AG08396 (cell line): ENCODE measurements at regions not wholly inside any gene's neighbourhood (a gene's known extent, or its start where the extent isn't known, plus 50 kb on each side); places are given as distances from the start of the nearest gene placed in this dataset.

Source experiments
- DNase-seq: peaks from one replicate; pipeline ENCODE4 v3.0.0; 2012; ENCODE audit warnings: low spot score, mixed read lengths

- DNase-seq = no peak
Measured at GRCh38 chr4:59881632-59882031, 1318.5 kb upstream of the ADGRL3 start.

DNA sequence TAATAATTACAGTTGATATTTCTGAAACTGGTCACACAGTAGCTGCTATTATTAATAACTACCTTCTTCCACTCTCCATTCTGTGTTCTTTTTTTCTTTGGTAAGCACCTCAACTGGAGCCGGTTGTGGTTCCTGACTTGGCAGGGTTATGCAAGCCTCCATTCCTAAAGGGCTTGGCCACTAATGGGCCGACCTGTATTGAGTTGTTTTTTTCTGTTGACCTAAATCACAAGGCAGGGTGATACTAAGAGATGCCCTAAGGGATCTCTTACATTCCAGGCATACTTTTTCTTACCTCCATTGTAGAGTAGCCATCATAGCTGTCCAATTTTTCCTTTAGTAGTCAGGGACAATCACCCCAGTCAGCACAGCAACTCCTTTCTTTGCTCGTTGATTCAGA is 1295.8 kb upstream of the ADGRL3 start:
- no peak for DNase-seq

DNA sequence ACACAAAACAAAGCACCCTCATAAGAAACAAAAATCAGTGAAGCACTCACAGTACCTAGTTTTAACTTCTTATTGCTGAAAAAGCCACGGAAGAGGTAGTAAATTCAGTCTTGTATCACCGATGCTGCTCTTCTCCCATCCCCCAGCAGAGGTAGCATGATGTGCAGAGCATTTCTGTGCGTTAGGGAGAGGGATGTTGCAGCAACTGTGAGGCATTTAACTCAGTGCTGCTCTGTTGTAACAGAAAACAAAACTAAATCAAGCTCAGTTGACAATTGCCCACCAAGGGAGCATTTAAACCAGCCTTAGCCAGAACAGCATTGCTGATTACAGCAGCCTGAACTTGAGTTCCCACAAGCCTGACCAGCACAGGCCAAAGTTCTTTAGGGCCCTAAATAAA is 1279.7 kb upstream of the ADGRL3 start:
- DNase-seq = no peak

DNA sequence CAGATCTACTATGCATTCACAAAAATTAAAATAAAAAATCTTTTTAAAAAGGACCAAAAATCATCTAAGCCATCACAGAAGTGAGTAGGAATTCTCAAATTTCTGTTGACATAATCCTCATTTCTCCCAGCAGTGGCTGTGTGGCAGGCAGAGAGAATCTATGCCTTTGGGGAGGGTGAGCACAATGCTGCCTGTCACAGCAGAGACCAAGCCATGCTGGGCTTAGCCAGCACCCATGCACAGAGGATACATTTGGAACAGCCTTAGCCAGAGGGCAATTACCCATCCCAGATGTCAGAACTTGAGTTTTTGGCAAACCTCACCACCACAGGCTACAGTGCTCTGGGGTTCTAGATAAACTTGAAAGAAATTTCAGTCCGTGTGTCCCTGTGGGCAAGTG is 1274.8 kb upstream of the ADGRL3 start:
- DNase-seq = no peak

DNA sequence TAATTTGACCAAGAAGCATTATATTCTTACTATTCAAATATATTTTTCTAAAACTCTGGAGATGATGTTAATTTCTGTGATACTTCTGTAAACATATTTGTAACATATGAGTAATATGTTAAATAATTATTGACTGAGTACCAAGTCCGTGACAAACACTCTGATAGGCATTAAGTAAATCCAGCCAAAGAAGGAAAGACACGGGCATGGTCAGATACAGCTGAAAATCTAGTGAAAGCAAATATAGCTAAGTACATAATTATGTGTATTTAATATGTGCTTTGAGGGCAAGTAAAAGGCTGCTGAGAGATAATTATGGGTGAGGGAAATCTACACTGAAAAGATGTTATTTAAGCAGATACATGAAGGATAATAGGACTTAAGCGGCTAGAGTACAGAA is 1263.6 kb upstream of the ADGRL3 start:
- no peak for DNase-seq

- DNase-seq = no peak
Measured at GRCh38 chr4:59938166-59938565, 1262.0 kb upstream of the ADGRL3 start.

DNA sequence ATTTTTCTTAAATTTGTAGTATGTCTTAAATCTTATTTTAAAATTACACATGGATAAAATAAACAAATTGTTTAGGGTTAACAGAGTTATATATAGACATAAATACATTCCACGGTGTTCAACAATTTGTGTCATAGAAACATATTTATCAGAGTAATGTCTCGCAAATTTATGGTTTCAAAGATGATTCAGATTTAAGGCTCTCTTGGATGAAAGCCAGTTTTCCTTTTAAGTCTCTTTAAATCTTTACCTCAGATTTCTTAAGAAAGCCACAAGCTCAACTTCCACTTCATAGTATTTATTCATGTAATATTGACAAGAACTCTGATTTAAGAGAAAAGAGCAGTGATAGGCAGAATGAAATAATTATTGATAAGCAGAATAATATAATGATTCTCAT is 1254.8 kb upstream of the ADGRL3 start:
- no peak for DNase-seq

- DNase-seq = no peak
Measured at GRCh38 chr4:59945716-59946115, 1254.4 kb upstream of the ADGRL3 start.

- no peak for DNase-seq
Measured at GRCh38 chr4:59956366-59956765, 1243.8 kb upstream of the ADGRL3 start.

DNA sequence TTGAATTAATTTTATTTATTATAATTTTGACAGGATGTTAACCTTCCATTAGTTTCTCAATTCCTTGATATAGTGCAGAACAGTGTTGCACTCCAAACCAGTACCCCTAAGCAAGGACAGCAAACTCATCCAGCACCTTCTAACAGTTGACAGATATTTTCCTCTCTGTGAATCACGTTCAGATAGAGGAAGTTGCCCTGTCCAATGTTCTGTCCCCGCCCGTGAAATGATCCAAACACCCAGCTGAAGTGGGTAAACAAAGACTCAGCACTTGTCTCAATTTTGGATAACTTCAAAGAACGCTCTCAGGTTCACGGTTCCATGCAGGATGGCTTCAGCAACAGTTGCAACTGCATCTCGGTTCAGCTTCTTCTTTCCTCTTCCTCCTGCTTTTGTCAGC is 1240.0 kb upstream of the ADGRL3 start:
- DNase-seq = no peak

DNA sequence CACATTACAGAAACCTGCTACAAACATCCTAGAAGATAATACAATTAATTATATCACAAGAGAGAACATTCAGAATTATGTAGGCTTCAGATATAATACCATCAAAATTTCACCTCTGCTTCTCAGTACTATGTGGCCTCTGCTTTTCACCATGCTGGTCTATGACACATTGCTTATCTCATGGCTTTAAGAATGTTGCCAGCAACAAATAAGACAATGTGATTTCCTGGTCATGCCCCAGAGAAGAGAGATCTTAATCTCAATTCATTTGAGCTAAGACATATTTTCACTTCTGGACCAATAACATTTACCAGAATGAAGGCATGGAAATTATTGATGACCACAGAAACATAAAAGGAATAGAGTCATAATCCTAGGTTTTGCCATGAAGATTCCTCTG is 1233.4 kb upstream of the ADGRL3 start:
- DNase-seq = no peak

DNA sequence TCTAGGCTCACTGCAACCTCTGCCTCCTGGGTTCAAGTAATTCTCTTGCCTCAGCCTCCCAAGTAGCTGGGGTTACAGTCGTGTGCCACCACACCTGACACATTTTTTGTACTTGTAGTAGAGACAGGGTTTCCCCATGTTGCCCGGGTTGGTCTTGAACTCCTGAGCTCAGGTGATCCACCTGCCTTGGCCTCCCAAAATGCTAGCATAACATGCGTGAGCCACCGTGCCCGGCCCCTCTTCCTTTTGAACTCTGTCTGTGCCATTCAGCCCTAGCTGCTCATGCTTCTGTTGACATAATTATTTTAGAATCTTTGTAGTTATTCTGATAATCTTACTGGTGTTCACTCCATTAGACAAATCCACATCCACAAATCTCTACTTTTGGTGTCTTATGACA is 1231.3 kb upstream of the ADGRL3 start:
- no peak for DNase-seq

- DNase-seq = no peak
Measured at GRCh38 chr4:59969909-59970308, 1230.2 kb upstream of the ADGRL3 start.

DNA sequence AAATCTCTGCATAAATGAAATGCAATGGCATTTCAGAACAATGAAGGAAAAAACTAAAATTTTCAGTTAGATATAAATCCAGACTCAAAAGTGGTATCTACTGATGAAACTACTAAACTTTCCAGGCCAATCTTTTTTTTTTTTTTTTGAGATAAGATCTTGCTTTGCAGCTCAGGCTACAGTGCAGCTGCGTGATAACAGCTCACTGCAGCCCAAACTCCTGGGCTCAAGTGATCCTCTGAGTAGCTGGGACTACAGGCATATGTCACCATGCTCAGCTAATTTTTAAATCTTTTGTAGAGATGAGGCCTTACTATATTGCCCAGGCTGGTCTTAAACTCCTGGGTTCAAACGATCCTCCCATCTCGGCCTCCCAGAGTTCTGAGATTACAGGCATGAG is 1228.2 kb upstream of the ADGRL3 start:
- DNase-seq = no peak

DNA sequence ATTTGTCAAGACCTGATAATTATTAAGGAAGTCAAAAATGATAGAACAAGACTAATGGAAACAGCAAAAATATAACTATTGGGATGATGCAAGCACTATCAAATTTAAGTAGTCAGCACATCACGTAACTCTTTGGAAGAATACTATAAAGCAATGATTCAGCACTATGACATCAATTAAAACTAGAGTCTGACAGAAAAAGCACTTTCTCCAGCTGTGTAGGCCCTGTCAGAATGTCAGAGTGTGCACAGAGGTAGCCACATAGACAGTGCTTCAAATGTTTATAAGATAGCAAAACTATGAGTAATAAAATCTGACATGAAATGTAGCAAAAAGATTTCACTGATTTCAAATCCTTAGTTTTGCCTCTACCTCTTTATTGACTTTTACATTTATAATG is 1226.6 kb upstream of the ADGRL3 start:
- no peak for DNase-seq

DNA sequence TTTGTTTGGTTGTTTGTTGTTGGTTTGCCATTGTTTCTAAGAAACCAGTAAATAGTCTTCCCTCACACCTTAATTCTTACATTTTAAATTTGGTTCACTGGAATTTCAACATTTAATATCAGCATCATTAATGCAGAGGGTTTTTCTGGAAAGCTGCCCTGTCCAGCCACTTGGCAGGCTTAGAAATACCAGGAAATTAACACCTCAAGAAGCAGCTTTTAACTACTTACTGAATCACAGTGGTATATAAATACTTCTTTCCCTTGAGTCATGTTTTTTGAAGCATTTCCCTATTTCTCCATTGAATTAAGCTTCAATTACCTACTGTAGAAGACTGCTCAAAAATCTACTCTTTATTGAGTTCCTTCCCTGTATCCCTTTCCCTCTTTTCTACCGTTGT is 1221.1 kb upstream of the ADGRL3 start:
- no peak for DNase-seq

- DNase-seq = no peak
Measured at GRCh38 chr4:59983852-59984251, 1216.3 kb upstream of the ADGRL3 start.

- DNase-seq = no peak
Measured at GRCh38 chr4:59987289-59987688, 1212.8 kb upstream of the ADGRL3 start.

DNA sequence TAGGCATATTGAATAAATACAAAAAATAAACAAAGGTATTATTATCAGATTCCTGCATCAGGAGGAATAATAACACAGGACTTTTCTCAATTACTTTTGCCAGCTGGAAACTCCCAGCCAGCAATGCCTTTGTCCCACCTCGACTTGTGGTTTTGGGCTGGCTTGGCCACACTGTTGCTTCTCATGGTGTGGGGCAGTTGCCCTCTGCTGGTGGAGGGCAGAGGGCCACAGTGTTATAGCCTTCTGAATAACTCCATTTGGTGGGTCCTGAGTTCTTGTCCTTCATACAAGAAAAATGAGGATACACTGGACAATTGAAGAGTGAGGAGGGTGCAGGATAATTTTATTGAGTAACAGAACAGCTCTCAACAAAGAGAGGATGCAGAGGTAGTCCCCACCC is 1206.0 kb upstream of the ADGRL3 start:
- DNase-seq = no peak

DNA sequence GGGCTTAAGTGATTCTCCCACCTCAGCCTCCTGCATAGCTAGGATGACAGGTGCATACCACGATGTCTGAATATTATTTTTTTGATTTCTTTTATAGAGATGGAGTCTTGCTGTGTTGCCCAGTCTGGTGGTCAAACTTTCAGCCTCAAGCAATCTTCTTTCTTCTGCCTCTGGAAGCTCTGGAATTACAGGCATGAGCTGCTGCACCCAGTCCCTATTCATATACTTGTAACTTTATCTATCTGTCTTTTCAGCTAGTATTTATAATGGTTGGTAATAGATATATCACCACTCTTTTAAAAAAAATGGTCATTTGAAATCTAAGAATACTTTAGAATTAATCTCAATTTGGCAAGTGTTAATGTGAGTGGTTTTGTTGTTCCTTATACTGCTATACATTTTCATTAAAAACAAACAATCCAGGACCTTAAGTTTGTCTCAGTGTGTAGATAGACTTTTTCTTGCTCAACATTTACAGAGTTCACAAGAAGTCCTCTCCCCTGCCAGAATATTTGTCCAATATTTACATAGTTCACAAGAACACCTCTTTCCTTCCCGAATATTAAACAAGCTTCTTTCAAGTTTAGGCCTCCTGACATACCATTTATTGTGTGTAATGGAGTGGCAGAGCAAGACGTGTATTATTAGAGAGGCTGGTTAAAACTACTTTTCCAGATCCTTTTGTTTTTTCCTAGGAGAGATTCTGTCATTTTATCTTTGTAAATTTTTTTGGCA is 1197.4 kb upstream of the ADGRL3 start:
- DNase-seq = no peak

- DNase-seq = no peak
Measured at GRCh38 chr4:60013464-60014184, 1186.5 kb upstream of the ADGRL3 start.

- no peak for DNase-seq
Measured at GRCh38 chr4:60016971-60017370, 1183.2 kb upstream of the ADGRL3 start.

DNA sequence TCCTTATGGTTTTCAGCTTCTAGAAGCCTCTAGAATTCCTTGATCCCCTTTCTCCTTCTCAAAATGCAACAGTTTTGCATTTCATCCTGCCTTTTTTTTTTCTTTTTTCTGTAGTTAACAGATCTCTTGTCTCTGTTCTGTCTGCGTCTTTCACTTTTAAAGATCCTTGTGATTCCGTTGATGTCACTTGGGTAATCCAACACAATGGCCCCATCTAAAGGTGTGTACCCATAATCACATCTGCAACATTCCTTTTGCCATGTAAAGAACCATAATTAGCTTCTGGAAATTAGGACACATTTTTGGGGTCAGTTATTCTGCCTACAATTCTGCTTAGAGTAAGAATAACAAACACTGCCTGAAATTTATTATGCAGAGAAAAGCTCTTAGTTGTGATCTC is 1180.9 kb upstream of the ADGRL3 start:
- DNase-seq = no peak

GRCh38 chr4:60019946-60020345 is 1180.2 kb upstream of the ADGRL3 start:
- DNase-seq = no peak
